ENCODE measurements at regions not wholly inside any gene's neighbourhood (a gene's known extent, or its start where the extent isn't known, plus 50 kb on each side); places are given as distances from the start of the nearest gene placed in this dataset.

DNA sequence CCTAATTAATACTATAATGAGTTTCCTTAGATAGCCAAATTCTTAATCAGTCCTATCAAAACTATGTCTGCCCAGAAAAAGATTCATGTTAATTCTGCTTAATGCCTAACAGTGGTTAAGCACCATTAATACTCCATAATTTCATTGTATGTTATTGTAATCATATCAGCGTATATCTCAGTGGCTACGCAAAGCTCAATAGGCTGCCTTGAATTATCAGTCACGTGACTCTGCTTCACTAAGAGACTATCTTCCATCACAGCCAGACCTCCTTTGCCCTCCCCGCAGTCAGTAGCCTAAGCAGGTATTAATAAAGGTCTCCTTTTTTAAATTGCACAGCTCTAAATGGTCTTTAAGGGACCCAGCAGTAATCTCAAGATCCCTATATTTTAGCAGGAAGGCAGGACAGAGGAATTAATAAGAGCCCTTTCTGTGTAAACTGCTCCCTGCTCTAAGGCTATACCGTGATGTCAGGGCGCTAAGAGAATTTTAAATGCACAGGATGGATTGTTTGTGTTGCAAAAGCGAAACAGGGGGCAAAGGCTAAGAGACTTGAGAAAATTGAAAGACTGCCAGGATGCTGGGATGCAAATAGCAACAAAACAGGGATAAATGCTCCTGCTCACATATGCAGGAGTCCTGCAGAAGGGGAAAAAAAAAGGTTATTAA is 215.6 kb upstream of the POU3F3 start:
- no peaks in the 10 kb centered on the region for H3K4me1 ChIP-seq (ENCODE audit: control insufficient read depth in 1 of 2, insufficient read depth in 2 of 2, low read length in 2 of 2)
- ATAC-seq (no peak), DNase-seq (ENCODE audit: low read depth, low spot score) (no peak)
- RAD21 ChIA-PET (ENCODE audit: low non-redundant PET in 1 of 2, low total read pairs in 2 of 2, uncharacterized antibody in 2 of 2, unreplicated experiment in 2 of 2): no interaction called here
- intact Hi-C loops (cut with micrococcal nuclease): no loop called here
- H3K27me3 ChIP-seq (ENCODE audit: insufficient read depth, low read length): no peaks in the 10 kb centered on the region
- TF ChIP-seq ZFX (IDR thresholded peaks at IDR 0.05): no peak
- TF ChIP-seq TCF7L2 (IDR thresholded peaks at IDR 0.05; ENCODE audit: borderline replicate concordance, extremely low read depth, insufficient read depth, insufficient read length): no peak
- TF ChIP-seq SIN3A (IDR thresholded peaks at IDR 0.05; ENCODE audit: low read depth): no peak
- TF ChIP-seq POLR2AphosphoS5 (IDR thresholded peaks at IDR 0.05; ENCODE audit: low read depth, low read length): no peak
- TF ChIP-seq YY1 (IDR thresholded peaks at IDR 0.05; ENCODE audit: extremely low read depth, insufficient replicate concordance, low read depth, low read length): no peak
- no peak for TF ChIP-seq EZH2 (IDR thresholded peaks at IDR 0.05)
- no peak for TF ChIP-seq CEBPB (IDR thresholded peaks at IDR 0.05; ENCODE audit: low read depth)
- no peak for TF ChIP-seq ZNF274 (IDR thresholded peaks at IDR 0.05; ENCODE audit: low read depth, low read length)
- TF ChIP-seq SP1 (IDR thresholded peaks at IDR 0.05; ENCODE audit: low read depth): no peak
- TF ChIP-seq JUND (IDR thresholded peaks at IDR 0.05): no peak
- TF ChIP-seq ELF1 (IDR thresholded peaks at IDR 0.05; ENCODE audit: borderline replicate concordance, low read depth): no peak
- no peak for TF ChIP-seq EGR1 (IDR thresholded peaks at IDR 0.05; ENCODE audit: low read depth)
- no peak for TF ChIP-seq EZH2phosphoT487 (IDR thresholded peaks at IDR 0.05; ENCODE audit: borderline replicate concordance)
- TF ChIP-seq, protein P1, sequence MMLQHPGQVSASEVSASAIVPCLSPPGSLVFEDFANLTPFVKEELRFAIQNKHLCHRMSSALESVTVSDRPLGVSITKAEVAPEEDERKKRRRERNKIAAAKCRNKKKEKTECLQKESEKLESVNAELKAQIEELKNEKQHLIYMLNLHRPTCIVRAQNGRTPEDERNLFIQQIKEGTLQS (IDR thresholded peaks at IDR 0.05): no peak
- TF ChIP-seq RAD21 (IDR thresholded peaks at IDR 0.05; ENCODE audit: low read depth): no peak
- TF ChIP-seq, protein P2, sequence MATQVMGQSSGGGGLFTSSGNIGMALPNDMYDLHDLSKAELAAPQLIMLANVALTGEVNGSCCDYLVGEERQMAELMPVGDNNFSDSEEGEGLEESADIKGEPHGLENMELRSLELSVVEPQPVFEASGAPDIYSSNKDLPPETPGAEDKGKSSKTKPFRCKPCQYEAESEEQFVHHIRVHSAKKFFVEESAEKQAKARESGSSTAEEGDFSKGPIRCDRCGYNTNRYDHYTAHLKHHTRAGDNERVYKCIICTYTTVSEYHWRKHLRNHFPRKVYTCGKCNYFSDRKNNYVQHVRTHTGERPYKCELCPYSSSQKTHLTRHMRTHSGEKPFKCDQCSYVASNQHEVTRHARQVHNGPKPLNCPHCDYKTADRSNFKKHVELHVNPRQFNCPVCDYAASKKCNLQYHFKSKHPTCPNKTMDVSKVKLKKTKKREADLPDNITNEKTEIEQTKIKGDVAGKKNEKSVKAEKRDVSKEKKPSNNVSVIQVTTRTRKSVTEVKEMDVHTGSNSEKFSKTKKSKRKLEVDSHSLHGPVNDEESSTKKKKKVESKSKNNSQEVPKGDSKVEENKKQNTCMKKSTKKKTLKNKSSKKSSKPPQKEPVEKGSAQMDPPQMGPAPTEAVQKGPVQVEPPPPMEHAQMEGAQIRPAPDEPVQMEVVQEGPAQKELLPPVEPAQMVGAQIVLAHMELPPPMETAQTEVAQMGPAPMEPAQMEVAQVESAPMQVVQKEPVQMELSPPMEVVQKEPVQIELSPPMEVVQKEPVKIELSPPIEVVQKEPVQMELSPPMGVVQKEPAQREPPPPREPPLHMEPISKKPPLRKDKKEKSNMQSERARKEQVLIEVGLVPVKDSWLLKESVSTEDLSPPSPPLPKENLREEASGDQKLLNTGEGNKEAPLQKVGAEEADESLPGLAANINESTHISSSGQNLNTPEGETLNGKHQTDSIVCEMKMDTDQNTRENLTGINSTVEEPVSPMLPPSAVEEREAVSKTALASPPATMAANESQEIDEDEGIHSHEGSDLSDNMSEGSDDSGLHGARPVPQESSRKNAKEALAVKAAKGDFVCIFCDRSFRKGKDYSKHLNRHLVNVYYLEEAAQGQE (IDR thresholded peaks at IDR 0.05; ENCODE audit: low read depth): no peak
- TF ChIP-seq, protein P3, sequence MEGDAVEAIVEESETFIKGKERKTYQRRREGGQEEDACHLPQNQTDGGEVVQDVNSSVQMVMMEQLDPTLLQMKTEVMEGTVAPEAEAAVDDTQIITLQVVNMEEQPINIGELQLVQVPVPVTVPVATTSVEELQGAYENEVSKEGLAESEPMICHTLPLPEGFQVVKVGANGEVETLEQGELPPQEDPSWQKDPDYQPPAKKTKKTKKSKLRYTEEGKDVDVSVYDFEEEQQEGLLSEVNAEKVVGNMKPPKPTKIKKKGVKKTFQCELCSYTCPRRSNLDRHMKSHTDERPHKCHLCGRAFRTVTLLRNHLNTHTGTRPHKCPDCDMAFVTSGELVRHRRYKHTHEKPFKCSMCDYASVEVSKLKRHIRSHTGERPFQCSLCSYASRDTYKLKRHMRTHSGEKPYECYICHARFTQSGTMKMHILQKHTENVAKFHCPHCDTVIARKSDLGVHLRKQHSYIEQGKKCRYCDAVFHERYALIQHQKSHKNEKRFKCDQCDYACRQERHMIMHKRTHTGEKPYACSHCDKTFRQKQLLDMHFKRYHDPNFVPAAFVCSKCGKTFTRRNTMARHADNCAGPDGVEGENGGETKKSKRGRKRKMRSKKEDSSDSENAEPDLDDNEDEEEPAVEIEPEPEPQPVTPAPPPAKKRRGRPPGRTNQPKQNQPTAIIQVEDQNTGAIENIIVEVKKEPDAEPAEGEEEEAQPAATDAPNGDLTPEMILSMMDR (IDR thresholded peaks at IDR 0.05 in 2 of 3, conservative IDR thresholded peaks at IDR 0.05 in 1 of 3; ENCODE audit: borderline replicate concordance in 1 of 3, insufficient read depth in 1 of 3, low read depth in 2 of 3, low read length in 2 of 3): no peak
- TF ChIP-seq, protein P4, sequence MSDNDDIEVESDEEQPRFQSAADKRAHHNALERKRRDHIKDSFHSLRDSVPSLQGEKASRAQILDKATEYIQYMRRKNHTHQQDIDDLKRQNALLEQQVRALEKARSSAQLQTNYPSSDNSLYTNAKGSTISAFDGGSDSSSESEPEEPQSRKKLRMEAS (IDR thresholded peaks at IDR 0.05): no peak
- no peaks in the 10 kb centered on the region for H3K36me3 ChIP-seq (ENCODE audit: control insufficient read depth in 1 of 2, insufficient read depth in 2 of 2, low read length in 2 of 2)
- no peak overlapping the region for H3K4me2 ChIP-seq (ENCODE audit: low read length)
- H3K4me3 ChIP-seq (replicated peaks in 1 of 2; ENCODE audit: low read depth in 1 of 2, low read length in 2 of 2): no peak overlapping the region
- no peaks in the 10 kb centered on the region for H4K20me1 ChIP-seq (ENCODE audit: insufficient read depth)
- H3K9me3 ChIP-seq (ENCODE audit: control insufficient read depth in 1 of 2, insufficient read depth in 1 of 2, low read depth in 1 of 2, low read length in 2 of 2): no peaks in the 10 kb centered on the region
- H3K9me2 ChIP-seq (ENCODE audit: insufficient read depth): no peaks in the 10 kb centered on the region
- H3K79me2 ChIP-seq (ENCODE audit: insufficient read depth, low read length): no peaks in the 10 kb centered on the region
- no peak overlapping the region for H3K9ac ChIP-seq (ENCODE audit: low read length)
- no peak overlapping the region for H2AFZ ChIP-seq (ENCODE audit: low read depth, low read length, poor library complexity, severe bottlenecking)
- H3K27ac ChIP-seq (ENCODE audit: low read depth, low read length): no peak overlapping the region
- POLR2A ChIA-PET: no interaction called here
- BruUV-seq (replicated peaks): no TSS peak
- CTCF ChIA-PET: no interaction called here
